GM21529 (cell line): ENCODE measurements at regions not wholly inside any gene's neighbourhood (a gene's known extent, or its start where the extent isn't known, plus 50 kb on each side); places are given as distances from the start of the nearest gene placed in this dataset.

Source experiments
- ATAC-seq: cut with Tn5 transposase; IDR thresholded peaks from one replicate; pipeline ENCODE4 v1.9.1; 2021; ENCODE audit not compliant: unreplicated experiment

- no peak for ATAC-seq
These were observed 54.5 kb upstream of the FAM78B start for GRCh38 chr1:166221316-166221715.

GRCh38 chr1:166233750-166234366 lies 67.1 kb upstream of the FAM78B start:
- ATAC-seq = no peak

GRCh38 chr1:166235728-166236127 lies 68.9 kb upstream of the FAM78B start:
- no peak for ATAC-seq

GRCh38 chr1:166237675-166238074 lies 70.9 kb upstream of the FAM78B start:
- no peak for ATAC-seq

- no peak for ATAC-seq
These were observed 86.4 kb upstream of the FAM78B start for GRCh38 chr1:166253076-166253779.

GRCh38 chr1:166258017-166258416 lies 91.2 kb upstream of the FAM78B start:
- no peak for ATAC-seq

GRCh38 chr1:166261511-166261910 lies 94.7 kb upstream of the FAM78B start:
- no peak for ATAC-seq

GRCh38 chr1:166270476-166271150 lies 103.8 kb upstream of the FAM78B start:
- no peak for ATAC-seq

GRCh38 chr1:166271151-166271538 lies 104.3 kb upstream of the FAM78B start:
- ATAC-seq = no peak

GRCh38 chr1:166272155-166272554 lies 105.4 kb upstream of the FAM78B start:
- peak; percentile 85 for ATAC-seq

GRCh38 chr1:166272851-166273250 lies 106.0 kb upstream of the FAM78B start:
- peak; percentile 45 for ATAC-seq

GRCh38 chr1:166273618-166274017 lies 106.8 kb upstream of the FAM78B start:
- no peak for ATAC-seq

GRCh38 chr1:166282391-166283137 lies 115.8 kb upstream of the FAM78B start:
- ATAC-seq = no peak

GRCh38 chr1:166283190-166283589 lies 116.4 kb upstream of the FAM78B start:
- no peak for ATAC-seq

GRCh38 chr1:166283600-166283999 lies 116.8 kb upstream of the FAM78B start:
- no peak for ATAC-seq

GRCh38 chr1:166289309-166290050 lies 122.7 kb upstream of the FAM78B start:
- ATAC-seq = no peak

- ATAC-seq = no peak
These were observed 128.9 kb upstream of the FAM78B start for GRCh38 chr1:166295656-166296055.

GRCh38 chr1:166297993-166298392 lies 131.2 kb upstream of the FAM78B start:
- ATAC-seq = peak; percentile 75

- ATAC-seq = no peak
These were observed 134.0 kb upstream of the FAM78B start for GRCh38 chr1:166300767-166301166.

- ATAC-seq = no peak
These were observed 136.4 kb upstream of the FAM78B start for GRCh38 chr1:166302989-166303758.
